ENCODE measurements at regions not wholly inside any gene's neighbourhood (a gene's known extent, or its start where the extent isn't known, plus 50 kb on each side); places are given as distances from the start of the nearest gene placed in this dataset.

DNA sequence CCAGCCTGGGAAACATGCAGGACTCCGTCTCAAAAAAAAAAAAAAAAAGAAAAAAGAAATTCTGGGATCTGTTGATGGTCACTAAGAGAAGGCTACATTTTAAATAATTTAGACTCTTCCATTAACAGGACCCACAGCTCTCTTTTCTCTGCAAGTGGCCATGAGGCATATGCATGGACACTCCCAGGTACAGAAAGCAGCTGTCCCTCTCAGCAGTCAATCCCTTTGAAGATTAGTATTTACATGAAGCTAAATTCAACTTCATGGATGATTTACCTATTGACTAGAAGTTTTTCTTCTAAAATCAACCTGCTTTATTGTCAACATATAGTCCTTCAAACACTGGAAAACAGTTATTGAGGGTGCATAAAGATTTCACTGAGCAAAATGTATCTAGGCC is 139.9 kb downstream of the CPEB2 start:
- intact Hi-C loops (cut with DNase I; ENCODE audit: low total_unique reads) = no loop called here
- Histone ChIP-seq H3K27me3 (no peaks in the 10 kb centered on the region), H3K9me3 (no peaks in the 10 kb centered on the region), H3K4me1 (no peaks in the 10 kb centered on the region), H3K36me3 (no peaks in the 10 kb centered on the region), H3K4me3 (no peak overlapping the region), H3K27ac (no peak overlapping the region)
- 38 to 96% (median 89%) methylated on average over 1 of the region's 1 CpG for WGBS, 5 donors
- TF ChIP-seq POLR2AphosphoS5 (IDR thresholded peaks at IDR 0.05) (no peak), POLR2A (IDR thresholded peaks at IDR 0.05) (no peak), EP300 (IDR thresholded peaks at IDR 0.05) (no peak)
- TF ChIP-seq, protein P1, sequence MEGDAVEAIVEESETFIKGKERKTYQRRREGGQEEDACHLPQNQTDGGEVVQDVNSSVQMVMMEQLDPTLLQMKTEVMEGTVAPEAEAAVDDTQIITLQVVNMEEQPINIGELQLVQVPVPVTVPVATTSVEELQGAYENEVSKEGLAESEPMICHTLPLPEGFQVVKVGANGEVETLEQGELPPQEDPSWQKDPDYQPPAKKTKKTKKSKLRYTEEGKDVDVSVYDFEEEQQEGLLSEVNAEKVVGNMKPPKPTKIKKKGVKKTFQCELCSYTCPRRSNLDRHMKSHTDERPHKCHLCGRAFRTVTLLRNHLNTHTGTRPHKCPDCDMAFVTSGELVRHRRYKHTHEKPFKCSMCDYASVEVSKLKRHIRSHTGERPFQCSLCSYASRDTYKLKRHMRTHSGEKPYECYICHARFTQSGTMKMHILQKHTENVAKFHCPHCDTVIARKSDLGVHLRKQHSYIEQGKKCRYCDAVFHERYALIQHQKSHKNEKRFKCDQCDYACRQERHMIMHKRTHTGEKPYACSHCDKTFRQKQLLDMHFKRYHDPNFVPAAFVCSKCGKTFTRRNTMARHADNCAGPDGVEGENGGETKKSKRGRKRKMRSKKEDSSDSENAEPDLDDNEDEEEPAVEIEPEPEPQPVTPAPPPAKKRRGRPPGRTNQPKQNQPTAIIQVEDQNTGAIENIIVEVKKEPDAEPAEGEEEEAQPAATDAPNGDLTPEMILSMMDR (IDR thresholded peaks at IDR 0.05) = no peak
- DNase-seq = no peak

DNA sequence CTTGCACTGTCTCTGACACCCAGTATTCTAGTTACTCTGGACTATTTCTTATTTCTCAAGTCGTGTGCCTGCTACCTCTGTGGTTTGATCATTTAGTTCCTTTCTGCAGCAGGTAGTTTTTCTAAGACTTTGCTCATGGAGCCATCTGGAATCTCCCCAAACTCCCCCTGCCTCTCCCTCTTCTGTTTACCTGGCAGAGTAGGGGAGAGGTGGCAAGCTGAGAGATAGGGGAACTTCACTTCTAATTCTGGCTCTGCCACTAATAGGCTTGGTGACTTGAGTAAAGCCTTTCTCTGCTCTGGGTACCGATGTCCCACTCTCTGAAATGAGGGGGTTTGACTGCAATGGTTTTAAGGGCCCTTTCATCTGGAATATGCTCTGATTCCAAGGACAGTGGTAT is 141.3 kb downstream of the CPEB2 start:
- WGBS, 5 donors = 60 to 79% (median 64%) methylated on average over 2 of the region's 2 CpGs
- H3K36me3 ChIP-seq = no peaks in the 10 kb centered on the region
- H3K9me3 ChIP-seq = no peaks in the 10 kb centered on the region
- peaks cover 0 to 3% (median 0%) of the 10 kb centered on the region in 4 donors for H3K4me1 ChIP-seq
- no peak overlapping the region for H3K27ac ChIP-seq
- no peaks in the 10 kb centered on the region for H3K27me3 ChIP-seq
- intact Hi-C loops (cut with DNase I; ENCODE audit: low total_unique reads) = no loop called here
- TF ChIP-seq EP300 (IDR thresholded peaks at IDR 0.05) (no peak), POLR2AphosphoS5 (IDR thresholded peaks at IDR 0.05) (no peak)
- TF ChIP-seq, protein P1 (IDR thresholded peaks at IDR 0.05) = no peak
- no peak for DNase-seq
- H3K4me3 ChIP-seq = no peak overlapping the region

DNA sequence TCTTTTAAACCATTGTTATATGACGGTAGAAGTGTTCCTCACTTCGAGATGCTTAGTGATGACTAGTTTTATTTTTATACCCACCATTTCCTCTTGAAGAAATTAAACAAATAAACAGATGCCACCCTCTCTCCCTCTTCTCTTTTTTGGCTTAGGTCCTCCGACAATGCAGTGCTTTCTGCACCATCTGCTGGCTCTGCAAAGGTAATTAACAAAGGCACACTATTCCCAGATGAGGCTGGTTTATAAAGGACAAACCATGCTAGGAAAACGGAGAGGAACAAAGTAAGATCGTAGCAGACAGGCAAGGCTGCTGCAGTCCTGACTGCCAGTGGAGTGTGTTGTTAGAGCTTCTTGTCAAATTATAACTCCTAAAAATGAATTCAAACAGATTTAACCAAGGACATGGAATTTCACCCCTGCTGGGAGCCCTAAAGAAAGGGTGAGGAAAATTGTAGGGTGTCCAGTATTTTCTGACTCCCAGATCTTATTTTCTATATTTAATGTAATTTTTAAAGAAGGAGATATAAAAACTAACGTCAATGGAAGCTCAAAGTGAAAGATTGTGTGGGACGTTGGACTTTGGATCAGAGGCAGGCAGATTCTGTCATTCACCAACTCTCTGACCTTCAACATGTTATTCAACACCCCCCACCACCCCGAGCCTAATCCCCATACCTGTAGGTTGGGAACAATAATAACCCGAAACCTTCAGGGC is 142.1 kb downstream of the CPEB2 start:
- no peak for DNase-seq
- TF ChIP-seq, protein P1 (IDR thresholded peaks at IDR 0.05) = no peak
- no peak for TF ChIP-seq EP300 (IDR thresholded peaks at IDR 0.05)
- TF ChIP-seq POLR2A (IDR thresholded peaks at IDR 0.05) = no peak
- no peak for TF ChIP-seq POLR2AphosphoS5 (IDR thresholded peaks at IDR 0.05)
- H3K27ac ChIP-seq = no peak overlapping the region
- 60 to 73% (median 65%) methylated on average over 9 of the region's 9 CpGs for WGBS, 5 donors
- no peak overlapping the region for H3K4me3 ChIP-seq
- H3K9me3 ChIP-seq = no peaks in the 10 kb centered on the region
- H3K36me3 ChIP-seq = no peaks in the 10 kb centered on the region
- intact Hi-C loops (cut with DNase I; ENCODE audit: low total_unique reads) = no loop called here
- H3K27me3 ChIP-seq = no peaks in the 10 kb centered on the region
- peaks cover 4 to 11% (median 6%) of the 10 kb centered on the region in 4 donors for H3K4me1 ChIP-seq

DNA sequence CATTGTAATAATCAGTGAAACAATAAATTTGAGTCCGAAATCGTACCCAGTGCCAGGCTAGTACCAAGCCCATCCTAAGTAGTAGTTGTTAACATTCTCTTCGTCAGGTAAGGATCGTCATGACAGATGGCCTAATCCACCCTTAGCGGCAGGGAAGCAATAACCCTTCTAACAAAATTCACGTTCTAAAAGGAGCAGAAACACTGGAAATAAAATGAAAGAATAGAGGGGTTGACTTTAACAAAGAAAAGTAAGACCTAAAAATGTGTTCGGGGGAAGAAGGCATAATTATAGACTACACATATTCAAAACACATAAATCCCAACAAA is 142.7 kb downstream of the CPEB2 start:
- Histone ChIP-seq H3K27me3 (no peaks in the 10 kb centered on the region), H3K4me1 (peaks cover 10 to 16% (median 11%) of the 10 kb centered on the region in 4 donors), H3K36me3 (no peaks in the 10 kb centered on the region), H3K9me3 (no peaks in the 10 kb centered on the region), H3K4me3 (no peak overlapping the region), H3K27ac (no peak overlapping the region)
- intact Hi-C loops (cut with DNase I; ENCODE audit: low total_unique reads) = no loop called here
- WGBS, 5 donors = 90 to 93% (median 92%) methylated on average over 7 of the region's 7 CpGs
- no peak for DNase-seq
- TF ChIP-seq EP300 (IDR thresholded peaks at IDR 0.05) (no peak), POLR2A (IDR thresholded peaks at IDR 0.05) (no peak), POLR2AphosphoS5 (IDR thresholded peaks at IDR 0.05) (no peak)
- TF ChIP-seq, protein P1 (IDR thresholded peaks at IDR 0.05) = no peak
